ENCODE measurements at regions not wholly inside any gene's neighbourhood (a gene's known extent, or its start where the extent isn't known, plus 50 kb on each side); places are given as distances from the start of the nearest gene placed in this dataset.

DNA sequence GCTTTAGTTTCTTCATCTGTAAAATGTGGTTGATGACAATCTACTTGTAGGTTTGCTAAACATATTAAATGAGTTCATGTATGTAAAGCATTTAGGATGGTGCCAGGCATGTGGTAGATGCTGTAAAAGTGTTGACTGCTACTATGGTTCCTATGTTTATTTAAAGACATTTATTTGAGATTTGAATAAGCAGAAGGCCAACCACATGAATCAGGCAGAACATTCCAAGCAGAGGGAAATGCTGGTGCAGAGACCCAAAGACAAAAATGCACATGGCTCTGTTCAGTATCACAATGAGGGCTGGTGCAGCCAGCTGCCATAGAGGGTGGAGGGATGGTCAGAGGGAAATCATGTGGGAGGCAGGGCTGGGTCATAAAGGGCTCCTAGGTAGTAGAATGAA lies 156.2 kb upstream of the PDGFD start:
- DNase-seq (no peak), ATAC-seq (no peak)
- H3K9me3 Mint-ChIP-seq: peaks cover 0 to 3% (median 0%) of the 10 kb centered on the region in 9 donors
- no peak overlapping the region for H3K27ac Mint-ChIP-seq
- no peaks in the 10 kb centered on the region for H3K4me1 Mint-ChIP-seq
- no peaks in the 10 kb centered on the region for H3K36me3 Mint-ChIP-seq
- POLR2A ChIA-PET: no interaction called here
- H3K27me3 Mint-ChIP-seq: peaks cover 0 to 13% (median 2%) of the 10 kb centered on the region in 5 donors
- H3K4me3 Mint-ChIP-seq: no peak overlapping the region

DNA sequence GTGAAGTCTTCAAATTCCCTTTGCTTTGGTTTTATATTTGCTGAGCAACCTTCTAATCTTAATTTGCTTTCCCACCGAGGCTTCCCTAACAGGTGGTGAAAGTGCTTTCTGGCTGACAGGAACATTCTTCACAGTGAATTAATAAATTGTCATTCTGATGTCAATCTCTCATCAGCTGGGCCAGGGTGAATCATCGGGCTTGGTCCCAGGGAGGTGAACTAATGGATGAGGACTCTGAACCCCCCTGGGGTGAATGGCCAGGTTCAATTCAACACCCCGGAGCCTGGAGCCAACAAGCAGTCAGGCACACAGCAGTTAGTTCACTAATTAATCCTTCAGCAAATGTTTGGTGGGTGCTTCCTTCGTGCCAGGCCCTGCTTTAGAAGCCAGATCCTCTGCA lies 155.4 kb upstream of the PDGFD start:
- no peak for ATAC-seq
- H3K9me3 Mint-ChIP-seq: peaks cover 0 to 3% (median 0%) of the 10 kb centered on the region in 9 donors
- no peak overlapping the region for H3K4me3 Mint-ChIP-seq
- no peak overlapping the region for H3K27ac Mint-ChIP-seq
- no peaks in the 10 kb centered on the region for H3K4me1 Mint-ChIP-seq
- H3K27me3 Mint-ChIP-seq: peaks cover 0 to 13% (median 2%) of the 10 kb centered on the region in 5 donors
- DNase-seq: no peak
- POLR2A ChIA-PET: no interaction called here
- no peaks in the 10 kb centered on the region for H3K36me3 Mint-ChIP-seq

DNA sequence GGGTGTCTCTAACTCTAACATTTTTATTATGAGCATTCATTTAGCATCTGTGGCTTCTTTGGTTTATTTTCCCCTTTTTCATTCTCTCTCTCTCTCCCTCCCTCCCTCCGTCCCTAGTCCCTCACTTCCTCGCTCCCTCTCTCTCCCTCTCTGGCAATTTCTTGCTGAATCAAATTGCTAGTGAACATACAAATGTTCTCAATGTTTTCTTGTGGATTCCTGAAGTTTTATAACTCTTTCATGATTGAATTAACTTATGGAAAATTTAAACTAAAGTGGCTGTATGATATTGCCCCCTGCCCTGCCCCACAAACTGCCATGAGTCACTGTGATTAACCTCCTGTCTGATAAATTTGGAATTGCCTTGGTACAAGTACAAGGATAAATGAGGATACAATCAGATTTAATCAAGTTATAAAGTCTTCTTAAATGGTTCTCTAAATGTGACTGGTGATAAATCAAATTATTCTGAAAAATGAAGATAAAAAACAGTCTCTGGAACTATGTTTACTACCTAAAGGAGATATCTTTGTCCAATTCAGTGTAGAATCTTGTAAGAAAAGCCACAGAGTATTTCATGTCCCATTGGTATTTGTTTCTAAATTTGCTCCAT lies 143.0 kb upstream of the PDGFD start:
- no peak overlapping the region for H3K4me3 Mint-ChIP-seq
- peaks cover 0 to 6% (median 0%) of the 10 kb centered on the region in 5 donors for H3K27me3 Mint-ChIP-seq
- H3K27ac Mint-ChIP-seq: no peak overlapping the region
- H3K9me3 Mint-ChIP-seq: no peaks in the 10 kb centered on the region
- DNase-seq (no peak), ATAC-seq (no peak)
- no peaks in the 10 kb centered on the region for H3K4me1 Mint-ChIP-seq
- H3K36me3 Mint-ChIP-seq: no peaks in the 10 kb centered on the region
- POLR2A ChIA-PET: no interaction called here

DNA sequence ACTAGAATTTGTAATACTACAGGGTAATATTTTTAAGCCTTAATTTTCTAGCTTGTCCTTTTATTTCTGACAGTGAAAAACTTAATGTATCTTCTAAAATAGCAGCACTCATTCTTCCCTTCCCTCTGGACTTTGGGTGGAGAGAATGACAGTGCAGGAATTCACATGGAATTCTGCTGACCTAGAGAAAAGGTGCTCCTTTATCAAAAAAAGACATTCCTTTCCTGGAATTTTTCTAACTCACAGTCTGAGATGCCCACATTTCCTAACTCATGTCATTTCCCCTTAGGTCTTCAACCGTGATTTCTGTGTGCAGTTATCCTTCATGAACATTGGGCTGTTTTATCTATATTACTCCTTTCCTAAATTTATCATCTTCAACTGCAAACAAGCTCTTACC lies 137.8 kb upstream of the PDGFD start:
- no peak for ATAC-seq
- H3K27ac Mint-ChIP-seq: no peak overlapping the region
- POLR2A ChIA-PET: no interaction called here
- no peaks in the 10 kb centered on the region for H3K36me3 Mint-ChIP-seq
- H3K4me3 Mint-ChIP-seq: no peak overlapping the region
- no peak for DNase-seq
- H3K9me3 Mint-ChIP-seq: no peaks in the 10 kb centered on the region
- peaks cover 0 to 4% (median 0%) of the 10 kb centered on the region in 5 donors for H3K27me3 Mint-ChIP-seq
- no peaks in the 10 kb centered on the region for H3K4me1 Mint-ChIP-seq

DNA sequence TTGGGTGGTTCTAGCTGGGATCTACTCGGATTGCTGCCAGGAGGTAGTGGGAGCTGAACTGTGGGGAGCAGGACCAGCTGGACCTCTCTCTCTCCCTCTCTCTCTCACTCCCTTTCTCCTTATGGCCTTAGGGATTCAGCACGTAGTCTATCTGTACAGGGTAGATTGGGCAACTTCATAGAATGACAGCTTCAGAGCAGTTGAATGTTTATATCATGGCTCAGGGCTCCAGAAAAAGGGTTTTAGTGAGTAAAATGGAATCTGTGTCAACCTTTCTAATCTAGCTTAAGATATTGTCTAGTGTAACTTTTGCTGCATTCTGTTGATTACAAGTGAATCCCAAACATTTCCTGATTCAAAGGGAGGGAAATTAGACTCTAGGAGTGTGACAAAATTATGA lies 127.7 kb upstream of the PDGFD start:
- Mint-ChIP-seq H3K4me1 (no peaks in the 10 kb centered on the region), H3K27me3 (peaks cover 0 to 1% (median 0%) of the 10 kb centered on the region in 5 donors), H3K36me3 (no peaks in the 10 kb centered on the region), H3K9me3 (no peaks in the 10 kb centered on the region), H3K27ac (no peak overlapping the region), H3K4me3 (no peak overlapping the region)
- DNase-seq: no peak
- no peak for ATAC-seq
- POLR2A ChIA-PET: no interaction called here

DNA sequence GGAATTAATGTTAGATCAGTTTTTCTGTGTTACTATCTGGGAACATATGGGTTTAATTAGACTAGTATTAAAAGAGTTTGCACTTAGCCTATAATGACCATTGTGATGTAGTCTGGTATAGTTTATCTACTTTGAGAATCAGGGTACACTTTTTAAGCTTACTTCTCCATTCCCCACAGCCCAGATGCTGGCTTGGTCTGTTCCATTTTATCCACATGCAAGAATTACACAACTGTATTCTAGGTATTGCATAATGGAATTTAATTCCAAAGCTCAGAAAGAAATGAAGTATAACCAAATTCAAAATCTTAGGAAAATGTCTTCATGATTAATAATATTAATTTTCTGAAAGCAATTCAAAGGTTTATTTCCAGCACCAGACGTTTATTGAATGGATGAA lies 122.2 kb upstream of the PDGFD start:
- DNase-seq (no peak), ATAC-seq (no peak)
- Mint-ChIP-seq H3K4me1 (no peaks in the 10 kb centered on the region), H3K36me3 (no peaks in the 10 kb centered on the region), H3K9me3 (peaks cover 0 to 10% (median 0%) of the 10 kb centered on the region in 9 donors), H3K4me3 (no peak overlapping the region), H3K27me3 (peaks cover 0 to 12% (median 0%) of the 10 kb centered on the region in 5 donors), H3K27ac (no peak overlapping the region)
- POLR2A ChIA-PET: no interaction called here

DNA sequence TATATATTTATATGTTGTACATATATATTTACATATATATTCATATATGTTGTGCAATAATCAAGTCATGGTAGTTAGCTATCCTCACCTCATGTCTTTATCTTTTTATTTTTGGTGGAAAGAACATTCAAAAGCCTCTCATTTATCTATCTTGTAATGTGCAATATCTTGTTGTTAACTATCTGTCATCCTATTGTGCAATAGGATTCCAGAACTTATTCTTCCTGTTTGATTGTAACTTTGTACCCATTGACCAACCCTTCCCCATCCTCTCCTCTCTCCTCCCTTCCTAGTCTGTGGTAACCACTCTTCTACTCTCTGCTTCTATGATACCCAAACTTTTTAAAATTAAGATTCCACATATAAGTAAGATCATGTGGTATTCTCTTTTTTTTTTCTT lies 115.6 kb upstream of the PDGFD start:
- ATAC-seq (no peak), DNase-seq (no peak)
- H3K36me3 Mint-ChIP-seq: no peaks in the 10 kb centered on the region

DNA sequence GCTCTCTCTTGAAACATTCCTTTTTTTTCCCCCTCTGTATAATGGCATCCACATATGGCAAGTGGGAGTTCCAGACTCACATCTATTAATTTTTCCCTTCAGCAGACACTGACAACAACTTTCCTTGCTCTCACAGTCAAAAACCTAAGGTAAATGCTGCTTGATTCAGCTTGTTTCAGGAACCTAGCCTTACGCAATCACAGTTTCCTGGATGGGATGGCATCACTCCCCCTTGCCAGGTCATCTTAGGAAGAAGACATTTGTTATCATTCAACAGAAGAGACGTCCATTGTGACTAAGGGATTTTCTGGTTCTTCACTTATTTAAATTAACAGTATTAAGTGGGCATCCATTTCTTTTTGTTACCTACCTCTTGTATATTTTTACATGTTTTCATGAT lies 112.0 kb upstream of the PDGFD start:
- no peaks in the 10 kb centered on the region for H3K27me3 Mint-ChIP-seq
- H3K4me3 Mint-ChIP-seq: no peak overlapping the region
- H3K4me1 Mint-ChIP-seq: no peaks in the 10 kb centered on the region
- ATAC-seq (no peak), DNase-seq (no peak)
- H3K36me3 Mint-ChIP-seq: no peaks in the 10 kb centered on the region
- no peaks in the 10 kb centered on the region for H3K9me3 Mint-ChIP-seq
- POLR2A ChIA-PET: no interaction called here
- H3K27ac Mint-ChIP-seq: no peak overlapping the region

More for the DNA sequence above, 115.6 kb upstream of the PDGFD start:
- no peaks in the 10 kb centered on the region for H3K4me1 Mint-ChIP-seq
- H3K27ac Mint-ChIP-seq: no peak overlapping the region
- H3K27me3 Mint-ChIP-seq: peaks cover 0 to under 1% (median 0%) of the 10 kb centered on the region in 5 donors
- H3K4me3 Mint-ChIP-seq: no peak overlapping the region
- peaks cover 0 to 4% (median 0%) of the 10 kb centered on the region in 9 donors for H3K9me3 Mint-ChIP-seq
- POLR2A ChIA-PET: no interaction called here

DNA sequence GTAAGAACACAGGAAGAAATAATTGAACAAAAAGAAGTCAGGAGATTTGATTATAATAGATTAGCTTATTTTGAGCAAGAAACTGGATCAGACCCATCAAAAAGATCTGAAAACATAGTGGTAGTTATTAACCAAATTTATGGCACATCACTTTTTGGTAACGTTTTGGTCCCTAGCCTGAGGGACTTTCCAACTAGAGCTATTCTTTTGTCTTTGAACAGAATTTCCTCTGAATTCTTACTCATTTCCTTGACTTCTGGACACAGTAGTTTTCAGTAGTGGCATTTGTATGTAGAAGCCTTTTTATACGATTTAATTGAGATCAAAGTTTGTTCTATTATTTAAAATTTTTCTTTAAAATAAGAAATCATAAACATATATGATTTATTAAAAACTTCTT lies 96.5 kb upstream of the PDGFD start:
- no peak for ATAC-seq
- no peaks in the 10 kb centered on the region for H3K4me1 Mint-ChIP-seq
- H3K9me3 Mint-ChIP-seq: peaks cover 0 to 6% (median 0%) of the 10 kb centered on the region in 9 donors
- no peak for DNase-seq
- no peak overlapping the region for H3K27ac Mint-ChIP-seq
- H3K36me3 Mint-ChIP-seq: no peaks in the 10 kb centered on the region
- POLR2A ChIA-PET: no interaction called here
- H3K27me3 Mint-ChIP-seq: no peaks in the 10 kb centered on the region
- no peak overlapping the region for H3K4me3 Mint-ChIP-seq

DNA sequence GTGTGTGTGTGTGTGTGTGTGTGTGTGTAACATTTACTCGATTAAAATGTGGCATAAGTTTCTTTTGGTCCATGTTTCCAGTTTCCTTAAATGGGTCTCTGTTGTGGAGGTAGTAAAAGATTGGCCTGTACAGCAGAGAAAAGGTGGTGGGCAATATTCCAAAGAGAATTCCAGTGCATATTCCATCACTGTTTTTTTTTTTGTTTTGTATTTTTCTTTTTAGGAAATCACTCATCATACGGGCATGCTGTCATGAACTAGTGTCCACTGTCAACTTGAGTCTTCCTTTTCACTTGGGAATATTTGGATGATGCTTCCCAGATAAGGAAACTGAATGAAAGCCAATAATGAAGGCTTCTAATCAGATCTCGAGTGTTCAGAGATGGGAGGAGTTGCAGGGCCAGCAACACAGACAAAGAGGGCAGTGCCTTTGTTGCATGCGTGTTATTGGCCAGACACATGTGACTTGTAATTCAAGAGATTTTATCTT lies 95.2 kb upstream of the PDGFD start:
- H3K36me3 Mint-ChIP-seq: no peaks in the 10 kb centered on the region
- peaks cover 0 to 2% (median 0%) of the 10 kb centered on the region in 9 donors for H3K9me3 Mint-ChIP-seq
- POLR2A ChIA-PET: no interaction called here
- H3K27me3 Mint-ChIP-seq: peaks cover 0 to 5% (median 0%) of the 10 kb centered on the region in 5 donors
- no peak for DNase-seq
- H3K27ac Mint-ChIP-seq: no peak overlapping the region
- no peak overlapping the region for H3K4me3 Mint-ChIP-seq
- H3K4me1 Mint-ChIP-seq: no peaks in the 10 kb centered on the region
- ATAC-seq: no peak

DNA sequence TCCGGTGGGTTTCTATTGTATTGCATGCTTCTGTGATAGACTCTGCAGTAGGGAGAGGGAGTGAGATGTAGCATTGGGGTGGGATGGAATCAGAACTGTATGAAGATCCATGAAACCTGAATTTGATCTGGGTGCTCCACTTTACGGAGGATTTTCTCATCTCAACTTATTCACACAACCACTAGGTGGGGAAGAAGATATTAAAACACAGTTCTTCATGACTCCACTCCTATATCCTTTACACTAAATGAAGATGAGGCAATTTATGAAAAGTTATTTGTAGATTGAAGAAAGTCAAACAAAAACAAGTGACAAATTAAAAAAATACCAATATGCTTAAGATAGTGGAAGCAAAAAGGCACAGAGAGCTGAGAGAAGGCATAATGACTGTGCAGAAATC lies 92.6 kb upstream of the PDGFD start:
- POLR2A ChIA-PET: no interaction called here
- DNase-seq (no peak), ATAC-seq (no peak)
- H3K27me3 Mint-ChIP-seq: peaks cover 0 to 6% (median 0%) of the 10 kb centered on the region in 5 donors
- H3K4me3 Mint-ChIP-seq: no peak overlapping the region
- H3K36me3 Mint-ChIP-seq: no peaks in the 10 kb centered on the region
- no peaks in the 10 kb centered on the region for H3K4me1 Mint-ChIP-seq
- no peak overlapping the region for H3K27ac Mint-ChIP-seq
- peaks cover 0 to 2% (median 0%) of the 10 kb centered on the region in 9 donors for H3K9me3 Mint-ChIP-seq

DNA sequence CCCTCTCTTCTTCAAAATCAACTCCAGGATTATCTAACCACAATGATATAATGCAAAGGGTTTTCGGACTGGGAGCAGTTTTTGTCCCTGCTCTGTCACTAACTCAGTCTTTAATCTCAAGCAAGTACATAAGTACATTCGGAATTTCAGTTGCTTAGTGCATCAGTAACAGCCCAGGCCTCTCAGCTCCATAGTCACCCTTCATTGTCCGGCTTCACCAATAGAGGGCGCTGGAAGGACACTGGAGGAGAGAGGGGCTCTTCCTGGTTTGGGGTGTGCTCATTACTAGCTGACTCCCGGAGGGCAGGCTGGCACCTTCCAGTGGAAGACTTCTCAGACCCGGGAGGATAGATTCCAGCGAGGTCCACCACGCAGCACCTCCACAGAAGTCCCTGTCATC lies 90.4 kb upstream of the PDGFD start:
- no peak overlapping the region for H3K4me3 Mint-ChIP-seq
- no peak for DNase-seq
- H3K9me3 Mint-ChIP-seq: peaks cover 0 to 2% (median 0%) of the 10 kb centered on the region in 9 donors
- ATAC-seq: no peak
- H3K36me3 Mint-ChIP-seq: no peaks in the 10 kb centered on the region
- H3K27ac Mint-ChIP-seq: no peak overlapping the region
- H3K27me3 Mint-ChIP-seq: peaks cover 0 to 6% (median 0%) of the 10 kb centered on the region in 5 donors
- POLR2A ChIA-PET: no interaction called here
- no peaks in the 10 kb centered on the region for H3K4me1 Mint-ChIP-seq

DNA sequence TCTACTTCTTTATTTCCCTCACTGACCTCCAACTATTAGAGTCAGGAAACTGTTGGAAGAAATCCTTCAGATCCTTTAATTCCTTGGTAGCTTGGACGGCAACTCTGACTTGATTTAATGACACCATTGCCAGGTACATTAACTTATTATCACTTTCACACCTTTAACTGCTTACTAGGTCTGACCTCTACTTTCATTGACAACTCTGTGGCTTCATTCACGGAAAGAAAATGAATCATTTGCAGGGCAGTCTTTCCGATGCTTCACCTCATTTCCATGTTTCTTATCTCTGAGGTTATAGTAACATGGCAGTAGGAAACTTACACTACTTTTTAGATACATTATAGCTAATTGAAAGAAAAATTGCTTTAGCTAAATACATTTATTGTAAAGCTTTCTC lies 82.6 kb upstream of the PDGFD start:
- no peak for DNase-seq
- no peaks in the 10 kb centered on the region for H3K9me3 Mint-ChIP-seq
- POLR2A ChIA-PET: no interaction called here
- no peaks in the 10 kb centered on the region for H3K36me3 Mint-ChIP-seq
- no peak for ATAC-seq
- no peaks in the 10 kb centered on the region for H3K27me3 Mint-ChIP-seq
- no peak overlapping the region for H3K4me3 Mint-ChIP-seq
- no peak overlapping the region for H3K27ac Mint-ChIP-seq
- H3K4me1 Mint-ChIP-seq: no peaks in the 10 kb centered on the region

DNA sequence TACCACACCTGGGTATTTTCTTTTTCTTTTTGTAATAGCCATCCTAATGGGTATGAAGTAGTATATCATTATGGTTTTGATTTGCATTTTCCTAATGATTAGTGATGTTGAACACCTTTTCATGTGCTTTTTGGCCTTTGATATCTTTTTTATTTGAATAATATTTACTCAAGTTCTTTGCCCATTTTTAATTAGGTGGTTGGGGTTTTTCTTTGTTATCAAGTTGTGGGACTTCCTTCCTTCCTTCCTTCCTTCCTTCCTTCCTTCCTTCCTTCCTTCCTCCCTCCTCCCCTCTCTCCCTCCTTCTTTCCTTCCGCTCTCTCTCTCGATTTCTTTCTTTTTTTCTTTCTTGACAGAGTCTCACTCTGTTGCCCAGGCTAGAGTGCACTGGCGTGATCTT lies 75.0 kb upstream of the PDGFD start:
- H3K27me3 Mint-ChIP-seq: peaks cover 0 to 1% (median 0%) of the 10 kb centered on the region in 5 donors
- DNase-seq (no peak), ATAC-seq (no peak)
- no peaks in the 10 kb centered on the region for H3K4me1 Mint-ChIP-seq
- H3K9me3 Mint-ChIP-seq: peaks cover 0 to 3% (median 0%) of the 10 kb centered on the region in 9 donors
- no peaks in the 10 kb centered on the region for H3K36me3 Mint-ChIP-seq
- POLR2A ChIA-PET: no interaction called here
- no peak overlapping the region for H3K4me3 Mint-ChIP-seq
- H3K27ac Mint-ChIP-seq: no peak overlapping the region
